ENCODE measurements at regions not wholly inside any gene's neighbourhood (a gene's known extent, or its start where the extent isn't known, plus 50 kb on each side); places are given as distances from the start of the nearest gene placed in this dataset.

GRCh38 chr10:76618641-76619040, 1019.0 kb downstream of the KCNMA1 start (continued):
- no peak for TF ChIP-seq NR2C2 (CRISPR knock-in tag; IDR thresholded peaks at IDR 0.05)
- TF ChIP-seq NR2C2 (tag; IDR thresholded peaks at IDR 0.05) = no peak
- no peak for TF ChIP-seq ARID4B (CRISPR knock-in tag; IDR thresholded peaks at IDR 0.05)
- no peak for TF ChIP-seq NR4A1 (CRISPR knock-in tag; IDR thresholded peaks at IDR 0.05)
- TF ChIP-seq NR4A1 (tag; IDR thresholded peaks at IDR 0.05) = no peak
- TF ChIP-seq ZNF445 (CRISPR knock-in tag; IDR thresholded peaks at IDR 0.05; ENCODE audit: low read depth) = no peak
- no peak for TF ChIP-seq ATF7 (IDR thresholded peaks at IDR 0.05)
- TF ChIP-seq YBX1 (IDR thresholded peaks at IDR 0.05) = no peak

DNA sequence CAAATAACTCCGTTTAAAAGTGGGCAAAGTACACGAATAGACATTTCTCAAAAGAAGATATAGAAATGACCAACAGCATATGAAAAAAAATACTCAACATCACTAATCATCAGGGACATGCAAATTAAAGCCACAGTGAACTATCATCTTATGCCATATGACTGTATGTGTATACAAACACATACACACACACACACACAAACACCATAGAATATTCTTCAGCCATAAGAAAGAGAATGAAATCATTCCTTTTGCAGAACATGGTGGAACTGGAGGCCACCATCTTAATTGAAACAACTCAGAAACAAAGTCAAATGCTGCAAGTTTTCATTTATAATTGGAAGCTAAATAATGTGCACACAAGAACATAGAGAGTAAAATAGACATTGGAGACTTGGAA, 1019.4 kb downstream of the KCNMA1 start:
- no peak for ATAC-seq
- intact Hi-C loops (cut with micrococcal nuclease) = no loop called here
- no peak for TF ChIP-seq SPI1 (IDR thresholded peaks at IDR 0.05; ENCODE audit: borderline replicate concordance, low read depth, low read length)
- no peak for TF ChIP-seq HDGF (IDR thresholded peaks at IDR 0.05)
- TF ChIP-seq RBM39 (optimal IDR thresholded peaks at IDR 0.05; ENCODE audit: low read depth, low read length) = no peak
- no peak for TF ChIP-seq GTF2E2 (tag; IDR thresholded peaks at IDR 0.05)
- TF ChIP-seq, protein P1, sequence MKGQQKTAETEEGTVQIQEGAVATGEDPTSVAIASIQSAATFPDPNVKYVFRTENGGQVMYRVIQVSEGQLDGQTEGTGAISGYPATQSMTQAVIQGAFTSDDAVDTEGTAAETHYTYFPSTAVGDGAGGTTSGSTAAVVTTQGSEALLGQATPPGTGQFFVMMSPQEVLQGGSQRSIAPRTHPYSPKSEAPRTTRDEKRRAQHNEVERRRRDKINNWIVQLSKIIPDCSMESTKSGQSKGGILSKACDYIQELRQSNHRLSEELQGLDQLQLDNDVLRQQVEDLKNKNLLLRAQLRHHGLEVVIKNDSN (CRISPR knock-in tag; IDR thresholded peaks at IDR 0.05) = no peak
- no peak for TF ChIP-seq ZNF146 (CRISPR knock-in tag; IDR thresholded peaks at IDR 0.05; ENCODE audit: unreplicated experiment)
- TF ChIP-seq FOXA1 (IDR thresholded peaks at IDR 0.05; ENCODE audit: borderline replicate concordance) = no peak
- no peak for TF ChIP-seq GATA2 (CRISPR knock-in tag; IDR thresholded peaks at IDR 0.05)
- TF ChIP-seq ZNF75A (CRISPR knock-in tag; IDR thresholded peaks at IDR 0.05) = no peak
- no peak for TF ChIP-seq ZNF785 (CRISPR knock-in tag; IDR thresholded peaks at IDR 0.05)
- TF ChIP-seq SMAD4 (CRISPR knock-in tag; conservative IDR thresholded peaks at IDR 0.05) = no peak
- no peak for TF ChIP-seq ERF (CRISPR knock-in tag; IDR thresholded peaks at IDR 0.05)
- no peak for TF ChIP-seq POU5F1 (IDR thresholded peaks at IDR 0.05; ENCODE audit: borderline replicate concordance, low read depth, low read length, partially characterized antibody)

More for the DNA sequence above, 1019.4 kb downstream of the KCNMA1 start:
- in situ Hi-C loops (cut with MboI) = no loop called here
- ChIA-PET CTCF (ENCODE audit: low intra/inter-chr PET ratio) (no interaction called here), POLR2A (no interaction called here)
- Histone ChIP-seq H2AFZ (ENCODE audit: low read depth, low read length) (no peak overlapping the region), H3K9me3 (replicated peaks; ENCODE audit: control insufficient read depth, insufficient read depth, low read depth, low read length) (0 out of 2 replicates have a peak, but pooled peaks cover 4% of the 10 kb centered on the region), H3K9me1 (ENCODE audit: control insufficient read depth, insufficient read depth, low read length) (no peaks in the 10 kb centered on the region), H3K4me1 (replicated peaks in 1 of 2; ENCODE audit: control insufficient read depth in 2 of 2, insufficient read depth in 2 of 2, low read length in 2 of 2) (no peaks in the 10 kb centered on the region), H3K4me2 (ENCODE audit: insufficient read depth, low read length) (no peak overlapping the region), H3K79me2 (ENCODE audit: control insufficient read depth, insufficient read depth, low read length) (no peaks in the 10 kb centered on the region), H3K9ac (ENCODE audit: insufficient read depth in 1 of 2, low read depth in 2 of 2, low read length in 2 of 2) (no peak overlapping the region), H4K20me1 (replicated peaks; ENCODE audit: control insufficient read depth, insufficient read depth, low read length) (no peaks in the 10 kb centered on the region), H3K4me3 (no peak overlapping the region), H3K27me3 (ENCODE audit: control insufficient read depth in 2 of 2, insufficient read depth in 2 of 2, low read length in 2 of 2) (no peaks in the 10 kb centered on the region), H3K27ac (ENCODE audit: extremely low read depth, low read depth, low read length) (no peak overlapping the region), H3K36me3 (ENCODE audit: control insufficient read depth, insufficient read depth, low read length) (no peaks in the 10 kb centered on the region)
- DNase-seq (ENCODE audit: extremely low read depth in 1 of 4, low spot score in 3 of 4) (no peak), FAIRE-seq (peak; percentile 6)
- 2% methylated on average over 2 of the region's 2 CpGs for WGBS (ENCODE audit: insufficient coverage, low coverage, missing lambda C conversion rate)
- BruUV-seq (replicated peaks) = no TSS peak

Measured in K562 (cell line).